ENCODE measurements at regions not wholly inside any gene's neighbourhood (a gene's known extent, or its start where the extent isn't known, plus 50 kb on each side); places are given as distances from the start of the nearest gene placed in this dataset.

- DNase-seq (ENCODE audit: low spot score) (no peak), FAIRE-seq (no peak), ATAC-seq (no peak)
- ChIA-PET POLR2A (no interaction called here), CTCF (ENCODE audit: low intra/inter-chr PET ratio, low total read pairs) (no interaction called here)
- in situ Hi-C loops (cut with HindIII; ENCODE audit: extremely low pct_ligation_motif_present, low pct_unique_long_range_greater_than_20kb): no loop called here
- no TSS peak for BruUV-seq (replicated peaks)
- Histone ChIP-seq H3K79me2 (ENCODE audit: insufficient read depth, low read length) (no peaks in the 10 kb centered on the region), H3K27me3 (ENCODE audit: control insufficient read depth in 1 of 2, insufficient read depth in 2 of 2, low read length in 2 of 2) (no peaks in the 10 kb centered on the region), H3K9ac (ENCODE audit: insufficient read depth, low read depth, low read length) (no peak overlapping the region), H3K36me3 (replicated peaks in 1 of 2; ENCODE audit: control insufficient read depth in 1 of 2, insufficient read depth in 2 of 2, low read length in 2 of 2) (no peaks in the 10 kb centered on the region), H4K20me1 (ENCODE audit: insufficient read depth, low read length) (no peaks in the 10 kb centered on the region), H3K27ac (ENCODE audit: extremely low read length, insufficient read depth, low read length) (no peak overlapping the region), H3K4me1 (ENCODE audit: insufficient read depth, low read length) (no peaks in the 10 kb centered on the region), H3K4me2 (ENCODE audit: low read depth, low read length) (no peak overlapping the region), H2AFZ (ENCODE audit: low read length) (no peak overlapping the region), H3K9me3 (ENCODE audit: low read length) (no peaks in the 10 kb centered on the region), H3K4me3 (replicated peaks in 1 of 3; ENCODE audit: insufficient read depth in 1 of 3, low read depth in 2 of 3, low read length in 3 of 3) (no peak overlapping the region)
- 32% methylated on average over 11 of the region's 11 CpGs for WGBS (ENCODE audit: low lambda C conversion rate)
- intact Hi-C loops (cut with micrococcal nuclease; ENCODE audit: unreplicated experiment): no loop called here
- no peak for TF ChIP-seq NR2F2 (IDR thresholded peaks at IDR 0.05; ENCODE audit: borderline replicate concordance, low read depth)
- TF ChIP-seq ZNF160 (CRISPR knock-in tag; IDR thresholded peaks at IDR 0.05): no peak
- TF ChIP-seq ARID3A (IDR thresholded peaks at IDR 0.05; ENCODE audit: low read depth, low read length): no peak
- TF ChIP-seq ZNF234 (CRISPR knock-in tag; conservative IDR thresholded peaks at IDR 0.05): no peak
- no peak for TF ChIP-seq ZIK1 (CRISPR knock-in tag; IDR thresholded peaks at IDR 0.05; ENCODE audit: borderline replicate concordance, low read depth)
- TF ChIP-seq SAP130 (CRISPR knock-in tag; IDR thresholded peaks at IDR 0.05; ENCODE audit: low read depth): no peak
- TF ChIP-seq SNAPC4 (CRISPR knock-in tag; IDR thresholded peaks at IDR 0.05): no peak
- TF ChIP-seq RELA (CRISPR knock-in tag; IDR thresholded peaks at IDR 0.05): no peak
- no peak for TF ChIP-seq ZNF607 (CRISPR knock-in tag; IDR thresholded peaks at IDR 0.05; ENCODE audit: borderline replicate concordance)
- no peak for TF ChIP-seq GPN1 (CRISPR knock-in tag; IDR thresholded peaks at IDR 0.05; ENCODE audit: borderline replicate concordance)
- TF ChIP-seq ZNF562 (CRISPR knock-in tag; IDR thresholded peaks at IDR 0.05; ENCODE audit: borderline replicate concordance): no peak
- no peak for TF ChIP-seq ZNF772 (CRISPR knock-in tag; IDR thresholded peaks at IDR 0.05)
- TF ChIP-seq, protein P1, sequence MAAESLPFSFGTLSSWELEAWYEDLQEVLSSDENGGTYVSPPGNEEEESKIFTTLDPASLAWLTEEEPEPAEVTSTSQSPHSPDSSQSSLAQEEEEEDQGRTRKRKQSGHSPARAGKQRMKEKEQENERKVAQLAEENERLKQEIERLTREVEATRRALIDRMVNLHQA (CRISPR knock-in tag; IDR thresholded peaks at IDR 0.05): no peak
- TF ChIP-seq ZFP91 (CRISPR knock-in tag; IDR thresholded peaks at IDR 0.05; ENCODE audit: borderline replicate concordance): no peak
- no peak for TF ChIP-seq TFE3 (CRISPR knock-in tag; IDR thresholded peaks at IDR 0.05)
These were observed 183.4 kb downstream of the KLF13 start for GRCh38 chr15:31510057-31510456.

All from HepG2 (cell line).